GM12878 (cell line): ENCODE measurements at regions not wholly inside any gene's neighbourhood (a gene's known extent, or its start where the extent isn't known, plus 50 kb on each side); places are given as distances from the start of the nearest gene placed in this dataset.

Experiments used
- ATAC-seq: fragments of 200-7000 bp; cut with Tn5 transposase; 3 replicates; pipeline ENCODE4 v1.9.1; 2020; ENCODE audit warnings: mild to moderate bottlenecking, moderate library complexity
- BruUV-seq: library from RNA; stranded (reverse); fragments of 400-500 nt; replicated peaks from 2 replicates; lab custom pipeline; 2021; lab: Mats Ljungman, UMichigan
- CTCF ChIA-PET: fragments of 300-600 bp; sonication (Branson Sonifier 250); formaldehyde crosslinking; extraction: SDS; loops from one replicate; lab custom pipeline; 2021; ENCODE audit warnings: inconsistent platforms; lab: Yijun Ruan, JAX
- POLR2A ChIA-PET: fragments of 350-600 bp; formaldehyde crosslinking; extraction: SDS; loops from one replicate; lab custom pipeline; 2021; ENCODE audit warnings: inconsistent platforms; lab: Charles Lee
- RAD21 ChIA-PET: fragments of 300-600 bp; sonication (Branson Sonifier 250); formaldehyde crosslinking; loops from one replicate; lab custom pipeline; 2023; ENCODE audit warnings: antibody characterized with exemption; ENCODE audit not compliant: unreplicated experiment; lab: Charles Lee
- SMC1A ChIA-PET: fragments of 300-600 bp; sonication (Branson Sonifier 250); formaldehyde crosslinking; loops from one replicate; lab custom pipeline; 2023; ENCODE audit not compliant: unreplicated experiment, uncharacterized antibody; lab: Charles Lee
- DNase-seq: peaks from one replicate; pipeline ENCODE4 v3.0.0-alpha.2; 2011; ENCODE audit warnings: low read depth, low spot score
- FAIRE-seq: peaks from 3 replicates; lab custom pipeline; 2011; peaks lifted over from hg19 to GRCh38; lab: Jason Lieb, UNC
- H2AFZ ChIP-seq: 2 replicates; pipeline ENCODE4 v1.6.0; 2011; ENCODE audit warnings: low read depth, low read length, control low read depth; ENCODE audit not compliant: control insufficient read depth
- H3K27ac ChIP-seq: 2 replicates; pipeline ENCODE4 v1.5.1; 2011; ENCODE audit warnings: control low read depth; ENCODE audit not compliant: control insufficient read depth, insufficient read depth
- H3K27me3 ChIP-seq, 2 experiments: replicated peaks in 1 of 2; 2 replicates each; pipeline versions ENCODE4 v1.6.0 to v1.6.1; 2011; ENCODE audit warnings: low read length in 1 of 2; ENCODE audit not compliant: control insufficient read depth in 2 of 2, insufficient read depth in 2 of 2
- H3K36me3 ChIP-seq, 2 experiments: 2 replicates each; pipeline ENCODE4 v1.5.1; 2011; ENCODE audit warnings: low read length in 1 of 2; ENCODE audit not compliant: control insufficient read depth in 2 of 2, insufficient read depth in 2 of 2
- H3K4me1 ChIP-seq: 2 replicates; pipeline ENCODE4 v1.6.1; 2011; ENCODE audit warnings: mild to moderate bottlenecking, low read length, moderate library complexity, mixed read lengths; ENCODE audit not compliant: control insufficient read depth, insufficient read depth
- H3K4me2 ChIP-seq: 2 replicates; pipeline ENCODE4 v1.6.0; 2011; ENCODE audit warnings: control low read depth; ENCODE audit not compliant: control insufficient read depth, insufficient read depth
- H3K4me3 ChIP-seq: fragments of 200-600 bp; sonication (generic); 2 replicates; pipeline ENCODE4 v1.5.1; 2016
- H3K79me2 ChIP-seq: 2 replicates; pipeline ENCODE4 v1.6.0; 2011; ENCODE audit warnings: low read length; ENCODE audit not compliant: control insufficient read depth, insufficient read depth
- H3K9ac ChIP-seq: 2 replicates; pipeline ENCODE4 v1.8.0; 2011; ENCODE audit warnings: low read length, control low read depth, mixed read lengths; ENCODE audit not compliant: control insufficient read depth, insufficient read depth
- H3K9me3 ChIP-seq: replicated peaks from 3 replicates; pipeline ENCODE4 v1.5.1; 2011; ENCODE audit warnings: mild to moderate bottlenecking, low read length; ENCODE audit not compliant: control insufficient read depth, insufficient read depth
- H4K20me1 ChIP-seq: 2 replicates; pipeline ENCODE4 v1.6.0; 2011; ENCODE audit not compliant: control insufficient read depth, insufficient read depth
- BCLAF1 ChIP-seq: fragments of 450-650 bp; IDR thresholded peaks from 2 replicates; pipeline ENCODE4 v1.6.1; 2017; ENCODE audit warnings: antibody characterized with exemption, mild to moderate bottlenecking, moderate library complexity
- ESRRA ChIP-seq: IDR thresholded peaks from 2 replicates; pipeline ENCODE4 v1.6.1; 2012; ENCODE audit warnings: mild to moderate bottlenecking, low read length, improper control_type of control experiment
- MEF2B ChIP-seq: fragments of 450-650 bp; IDR thresholded peaks from 2 replicates; pipeline ENCODE4 v1.6.1; 2018; ENCODE audit warnings: mild to moderate bottlenecking, moderate library complexity; ENCODE audit not compliant: partially characterized antibody, poor library complexity, severe bottlenecking
- SIX5 ChIP-seq: IDR thresholded peaks from 2 replicates; pipeline ENCODE4 v1.6.1; 2011; ENCODE audit warnings: mild to moderate bottlenecking, low read depth, low read length, moderate library complexity; ENCODE audit not compliant: severe bottlenecking
- SMC3 ChIP-seq: IDR thresholded peaks from 2 replicates; pipeline ENCODE4 v1.6.1; 2011; ENCODE audit warnings: low read length, improper control_type of control experiment, borderline replicate concordance
- SP1 ChIP-seq: IDR thresholded peaks from one replicate; pipeline ENCODE4 v1.6.1; 2011; ENCODE audit warnings: low read depth, low read length
- YY1 ChIP-seq: IDR thresholded peaks from 2 replicates; pipeline ENCODE4 v1.6.1; 2011; ENCODE audit warnings: low read depth, mild to moderate bottlenecking, low read length
- ZSCAN29 ChIP-seq: fragments of 450-650 bp; IDR thresholded peaks from 2 replicates; pipeline ENCODE4 v1.6.1; 2017; ENCODE audit warnings: mild to moderate bottlenecking, moderate library complexity
- WGBS: methylation state at CpG from one replicate; pipeline ENCODE4 v1.1.6; 2016; ENCODE audit warnings: low lambda C conversion rate; ENCODE audit not compliant: insufficient replicate concordance, insufficient coverage; ENCODE audit errors: missing lambda C conversion rate; 5-methylcytosine and 5-hydroxymethylcytosine counted together
- in situ Hi-C: fragments of 300-500 bp; cut with MboI; formaldehyde crosslinking; loops from 9 replicates; pipeline ENCODE4 v1.14.3; 2018; ENCODE audit warnings: mixed read lengths
- intact Hi-C: fragments of 100-400 bp; cut with micrococcal nuclease; formaldehyde crosslinking; loops from one replicate; pipeline ENCODE4 v1.14.2; 2022; ENCODE audit not compliant: unreplicated experiment

GRCh38 chr2:160889439-160890170 is 270.6 kb upstream of the TANK start:
- no peaks in the 10 kb centered on the region for H4K20me1 ChIP-seq
- no peak overlapping the region for H3K9ac ChIP-seq
- POLR2A ChIA-PET = no interaction called here
- no peaks in the 10 kb centered on the region for H3K27me3 ChIP-seq
- no peaks in the 10 kb centered on the region for H3K79me2 ChIP-seq
- H3K9me3 ChIP-seq = no peaks in the 10 kb centered on the region
- H3K27ac ChIP-seq = no peak overlapping the region
- FAIRE-seq (no peak), DNase-seq (no peak), ATAC-seq (no peak)
- no peak overlapping the region for H3K4me2 ChIP-seq
- H3K4me1 ChIP-seq = no peaks in the 10 kb centered on the region
- no peak overlapping the region for H2AFZ ChIP-seq
- intact Hi-C loops (no loop called here), in situ Hi-C loops (no loop called here)
- WGBS = 37% methylated on average over 4 of the region's 4 CpGs
- RAD21 ChIA-PET = no interaction called here
- TF ChIP-seq SP1 = no peak
- no peak for TF ChIP-seq ESRRA
- no peak for TF ChIP-seq ZSCAN29
- TF ChIP-seq BCLAF1 = no peak
- TF ChIP-seq YY1 = no peak
- no peak for TF ChIP-seq SMC3
- TF ChIP-seq SIX5 = no peak
- TF ChIP-seq MEF2B = no peak
- H3K36me3 ChIP-seq = no peaks in the 10 kb centered on the region
- CTCF ChIA-PET = no interaction called here
- no peak overlapping the region for H3K4me3 ChIP-seq
- SMC1A ChIA-PET = interaction anchor here (1.2 kb wide), 1 partner anchor 10 kb away, joined by 3 read pairs; no protein-coding TSS in a partner anchor
- BruUV-seq = no TSS peak
